Lower leg skin (tissue), 3 donors: ENCODE measurements at regions not wholly inside any gene's neighbourhood (a gene's known extent, or its start where the extent isn't known, plus 50 kb on each side); places are given as distances from the start of the nearest gene placed in this dataset.

Source experiments
- POLR2A ChIP-seq, 2 donors: fragments of 450-650 bp; IDR thresholded peaks; one replicate each; pipeline ENCODE4 v1.6.1; 2016 to 2017; ENCODE audit warnings: antibody characterized with exemption in 2 of 2, mild to moderate bottlenecking in 1 of 2, moderate library complexity in 1 of 2
- TF ChIP-seq, protein P1 (sequence below), 3 donors: fragments of 450-650 bp; IDR thresholded peaks; one replicate each; pipeline ENCODE4 v1.5.1; 2016; ENCODE audit warnings: antibody characterized with exemption in 3 of 3, mild to moderate bottlenecking in 3 of 3, moderate library complexity in 2 of 3

DNA sequence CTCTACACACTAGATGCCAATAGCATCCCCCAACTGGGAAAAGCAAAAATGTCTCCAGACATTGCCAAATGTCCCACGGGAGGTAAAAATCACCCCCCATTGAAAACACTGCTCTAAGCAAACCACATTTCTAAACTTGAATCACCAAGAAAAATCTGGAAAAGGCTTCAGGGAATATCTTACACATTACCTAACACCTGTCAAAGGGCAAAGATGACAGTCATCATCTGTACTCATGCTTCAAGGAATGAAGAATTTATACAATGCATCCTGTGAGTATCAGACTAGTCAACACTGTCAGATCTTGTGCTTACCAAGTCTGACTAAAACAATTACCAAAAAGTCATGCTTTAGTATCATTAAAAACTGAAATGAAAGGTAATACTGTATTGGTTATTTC, 161.6 kb upstream of the SOX5 start:
- TF ChIP-seq, protein P1, sequence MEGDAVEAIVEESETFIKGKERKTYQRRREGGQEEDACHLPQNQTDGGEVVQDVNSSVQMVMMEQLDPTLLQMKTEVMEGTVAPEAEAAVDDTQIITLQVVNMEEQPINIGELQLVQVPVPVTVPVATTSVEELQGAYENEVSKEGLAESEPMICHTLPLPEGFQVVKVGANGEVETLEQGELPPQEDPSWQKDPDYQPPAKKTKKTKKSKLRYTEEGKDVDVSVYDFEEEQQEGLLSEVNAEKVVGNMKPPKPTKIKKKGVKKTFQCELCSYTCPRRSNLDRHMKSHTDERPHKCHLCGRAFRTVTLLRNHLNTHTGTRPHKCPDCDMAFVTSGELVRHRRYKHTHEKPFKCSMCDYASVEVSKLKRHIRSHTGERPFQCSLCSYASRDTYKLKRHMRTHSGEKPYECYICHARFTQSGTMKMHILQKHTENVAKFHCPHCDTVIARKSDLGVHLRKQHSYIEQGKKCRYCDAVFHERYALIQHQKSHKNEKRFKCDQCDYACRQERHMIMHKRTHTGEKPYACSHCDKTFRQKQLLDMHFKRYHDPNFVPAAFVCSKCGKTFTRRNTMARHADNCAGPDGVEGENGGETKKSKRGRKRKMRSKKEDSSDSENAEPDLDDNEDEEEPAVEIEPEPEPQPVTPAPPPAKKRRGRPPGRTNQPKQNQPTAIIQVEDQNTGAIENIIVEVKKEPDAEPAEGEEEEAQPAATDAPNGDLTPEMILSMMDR (IDR thresholded peaks at IDR 0.05) = no peak
- TF ChIP-seq POLR2A (IDR thresholded peaks at IDR 0.05) = no peak
